GM19351 (cell line): ENCODE measurements at regions not wholly inside any gene's neighbourhood (a gene's known extent, or its start where the extent isn't known, plus 50 kb on each side); places are given as distances from the start of the nearest gene placed in this dataset.

Source experiments
- ATAC-seq: cut with Tn5 transposase; IDR thresholded peaks from one replicate; pipeline ENCODE4 v1.9.1; 2021; ENCODE audit warnings: mild to moderate bottlenecking, moderate library complexity; ENCODE audit not compliant: unreplicated experiment

DNA sequence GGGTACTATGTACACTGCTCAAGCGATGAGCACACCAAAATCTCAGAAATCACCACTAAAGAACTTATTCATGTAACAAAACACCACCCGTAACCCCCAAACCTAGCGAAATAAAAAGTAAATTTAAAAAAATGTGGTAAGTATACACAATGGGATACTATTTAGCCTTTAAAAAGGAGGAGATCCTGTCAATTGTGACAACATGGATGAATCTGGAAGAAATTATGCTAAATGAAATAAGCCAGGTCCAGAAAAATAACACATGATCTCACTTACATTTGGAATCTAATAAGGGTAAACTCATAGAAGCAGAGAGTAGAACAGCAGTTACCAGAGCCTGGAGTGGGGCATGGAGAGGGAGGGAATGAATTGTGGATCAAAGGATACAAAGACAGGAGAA lies 98.5 kb upstream of the SPATS2L start:
- ATAC-seq = no peak

DNA sequence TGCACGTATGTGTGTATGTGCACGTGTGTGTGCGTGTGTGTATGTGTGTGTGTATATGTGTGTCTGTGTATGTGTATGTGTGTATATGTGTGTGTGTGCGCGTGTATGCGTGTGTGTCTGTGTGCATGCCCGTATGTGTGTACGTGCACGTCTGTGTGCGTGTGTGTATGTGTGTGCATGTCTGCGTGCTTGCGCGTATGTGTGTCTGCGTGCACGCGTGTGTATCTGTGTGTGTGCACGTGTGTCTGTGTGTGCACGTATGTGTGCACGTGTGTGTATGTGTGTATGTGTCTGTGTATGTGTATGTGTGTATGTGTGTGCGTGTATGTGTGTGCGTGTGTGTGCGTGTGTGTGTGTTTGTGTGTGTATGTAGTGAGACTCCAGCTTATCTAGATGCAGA lies 97.5 kb upstream of the SPATS2L start:
- ATAC-seq = no peak

DNA sequence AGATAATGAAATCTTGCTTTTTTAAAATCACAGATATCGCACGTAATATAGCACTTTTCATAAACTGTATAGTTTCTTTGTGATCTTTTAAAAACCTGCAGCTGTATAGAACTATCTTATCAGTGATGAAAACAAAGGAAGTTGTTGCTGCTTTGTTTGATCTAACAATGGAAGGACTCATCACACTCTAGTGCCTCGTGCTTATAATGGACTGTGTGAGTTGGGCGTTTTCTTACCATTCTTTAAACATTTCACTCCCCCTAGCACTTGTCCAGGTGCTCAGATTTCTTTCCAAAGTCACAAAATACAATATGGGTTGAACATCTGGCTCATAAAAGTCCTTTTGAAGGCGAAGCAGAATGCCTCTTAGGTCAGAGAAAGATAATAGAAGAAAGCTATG lies 94.8 kb upstream of the SPATS2L start:
- ATAC-seq = no peak

DNA sequence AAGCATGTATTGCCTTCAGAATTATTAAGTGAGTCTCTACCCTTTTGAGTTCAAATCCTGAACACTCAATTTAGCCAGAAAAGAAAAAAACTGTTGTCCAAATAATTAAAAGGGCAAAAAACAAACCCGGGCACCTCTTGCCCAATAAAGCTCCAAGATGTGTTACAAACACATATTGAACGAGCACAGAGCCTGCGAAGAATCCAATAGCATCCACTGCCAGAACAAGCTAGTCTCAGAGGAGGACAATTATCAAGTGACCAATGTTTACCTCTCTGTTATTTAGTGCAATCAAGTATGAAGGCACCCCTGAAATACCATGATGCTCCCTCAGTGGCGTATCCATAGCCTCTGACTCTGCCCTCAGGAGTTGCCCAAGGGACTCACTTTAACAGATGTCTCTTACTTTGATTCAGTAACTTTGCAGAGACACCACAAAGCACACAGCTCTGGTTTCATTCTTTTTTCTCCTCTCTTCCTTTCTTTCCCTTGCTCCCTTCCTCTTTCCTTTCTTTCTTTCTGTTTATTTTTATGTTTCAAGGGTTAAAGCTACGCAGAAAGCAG lies 93.5 kb upstream of the SPATS2L start:
- no peak for ATAC-seq

DNA sequence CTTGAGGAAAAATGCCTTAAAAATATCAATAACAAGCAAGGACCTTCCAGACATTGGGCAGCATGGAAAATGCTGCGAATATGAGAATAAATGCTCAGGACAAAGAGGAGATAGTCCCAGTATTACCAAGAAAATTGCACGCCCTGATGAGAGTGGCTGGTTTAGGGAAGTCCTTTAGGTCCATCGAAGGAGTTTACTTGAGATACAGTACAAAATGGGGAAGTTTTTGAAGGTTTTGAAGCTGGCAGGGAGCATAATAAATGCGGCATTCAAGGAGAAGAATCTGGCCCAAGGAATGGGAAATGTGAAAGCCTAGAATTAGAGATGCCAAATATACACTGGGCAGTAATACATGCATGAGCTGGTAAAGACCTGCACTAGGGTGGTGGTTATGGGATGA lies 90.2 kb upstream of the SPATS2L start:
- no peak for ATAC-seq

DNA sequence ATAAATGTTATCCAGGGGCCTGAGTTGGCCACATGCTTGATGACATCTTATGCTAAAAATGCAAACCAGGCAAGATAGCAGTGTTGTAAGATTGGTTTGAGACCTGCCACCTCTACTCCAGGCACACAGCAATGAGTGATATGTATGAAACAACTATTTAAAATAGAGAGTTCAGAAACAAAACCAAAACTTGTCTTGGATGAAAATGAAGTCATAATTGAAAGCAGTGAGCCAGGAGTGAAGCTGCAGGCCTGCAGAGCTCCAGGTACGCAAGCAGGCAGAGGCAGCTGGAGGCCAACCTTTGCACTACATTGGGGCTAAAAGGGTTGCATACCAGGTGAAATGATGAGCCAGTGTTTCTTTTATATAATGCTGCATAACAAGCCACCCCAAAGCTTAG lies 89.2 kb upstream of the SPATS2L start:
- ATAC-seq = no peak

DNA sequence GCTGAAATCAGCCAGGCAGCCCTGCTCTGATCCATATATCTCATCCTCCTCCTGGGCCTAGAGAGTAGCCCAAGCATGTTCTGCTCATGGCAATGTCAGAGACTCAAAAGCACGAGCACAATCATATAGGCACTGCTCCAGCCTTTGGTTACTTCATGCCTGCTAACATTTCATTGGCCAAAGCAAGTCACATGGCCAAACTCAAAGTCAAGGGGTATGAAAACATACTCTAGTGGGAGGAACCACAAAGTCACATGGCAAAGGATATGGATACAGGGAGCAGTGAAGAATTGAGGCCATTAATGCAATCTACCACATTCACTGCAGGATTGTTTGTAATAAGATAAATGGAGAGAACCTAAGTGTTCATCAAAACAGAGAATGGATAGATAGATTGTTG lies 87.8 kb upstream of the SPATS2L start:
- ATAC-seq = no peak

DNA sequence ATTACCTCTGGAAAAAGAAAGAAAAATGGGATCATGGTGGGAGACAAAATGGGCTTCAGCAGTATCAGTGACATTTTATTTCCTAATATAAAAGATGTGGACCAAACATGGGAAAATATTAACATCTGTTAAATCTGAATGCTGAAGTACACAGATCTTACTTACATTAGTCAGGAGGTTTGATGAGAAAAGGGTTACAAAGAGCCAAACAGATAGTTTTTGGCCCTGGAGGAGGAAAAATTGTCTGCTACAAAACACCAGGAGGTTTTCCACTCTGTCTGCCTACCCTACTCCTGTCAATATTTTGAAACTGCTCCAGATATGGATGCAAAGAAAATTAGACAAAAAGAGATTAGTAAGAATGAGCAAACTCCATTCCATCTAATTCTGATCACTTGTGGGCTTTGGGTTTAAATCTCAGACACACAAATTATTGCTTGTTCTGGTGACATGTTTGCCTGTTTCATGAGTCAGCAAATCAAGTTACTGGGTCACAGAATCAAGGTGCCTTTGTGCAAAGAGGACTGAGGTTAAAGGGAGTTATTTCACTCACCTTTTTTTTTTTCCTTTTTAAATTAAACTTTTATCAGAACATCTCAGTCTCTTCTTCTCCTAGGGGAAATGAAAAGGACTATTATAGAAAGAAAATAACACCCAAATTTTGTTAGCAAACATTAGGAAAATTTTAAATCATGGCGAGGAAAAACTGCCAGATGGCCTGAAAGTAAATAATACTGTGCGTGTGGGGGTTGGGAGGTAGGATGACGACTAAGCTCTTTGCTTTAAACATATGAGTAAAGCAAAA lies 87.0 kb upstream of the SPATS2L start:
- no peak for ATAC-seq

DNA sequence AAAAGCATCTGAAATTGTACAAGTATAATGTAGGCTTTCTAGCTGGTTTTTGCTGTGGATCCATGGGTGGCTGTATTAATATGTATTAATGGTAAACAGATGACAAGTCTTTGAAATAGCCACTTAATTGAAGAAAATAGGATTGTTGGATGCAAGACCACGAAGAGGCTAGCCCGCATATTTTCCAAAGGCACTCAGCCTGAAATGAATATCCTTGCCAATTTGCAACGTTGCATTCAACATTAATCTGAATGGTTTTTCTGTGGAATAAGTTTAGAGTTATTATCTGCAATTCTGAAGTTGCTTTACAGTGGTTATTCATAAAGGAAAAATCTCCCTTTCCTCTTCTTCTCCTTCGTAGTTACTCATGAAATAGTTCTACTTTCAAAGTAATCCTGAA lies 86.2 kb upstream of the SPATS2L start:
- ATAC-seq = no peak

DNA sequence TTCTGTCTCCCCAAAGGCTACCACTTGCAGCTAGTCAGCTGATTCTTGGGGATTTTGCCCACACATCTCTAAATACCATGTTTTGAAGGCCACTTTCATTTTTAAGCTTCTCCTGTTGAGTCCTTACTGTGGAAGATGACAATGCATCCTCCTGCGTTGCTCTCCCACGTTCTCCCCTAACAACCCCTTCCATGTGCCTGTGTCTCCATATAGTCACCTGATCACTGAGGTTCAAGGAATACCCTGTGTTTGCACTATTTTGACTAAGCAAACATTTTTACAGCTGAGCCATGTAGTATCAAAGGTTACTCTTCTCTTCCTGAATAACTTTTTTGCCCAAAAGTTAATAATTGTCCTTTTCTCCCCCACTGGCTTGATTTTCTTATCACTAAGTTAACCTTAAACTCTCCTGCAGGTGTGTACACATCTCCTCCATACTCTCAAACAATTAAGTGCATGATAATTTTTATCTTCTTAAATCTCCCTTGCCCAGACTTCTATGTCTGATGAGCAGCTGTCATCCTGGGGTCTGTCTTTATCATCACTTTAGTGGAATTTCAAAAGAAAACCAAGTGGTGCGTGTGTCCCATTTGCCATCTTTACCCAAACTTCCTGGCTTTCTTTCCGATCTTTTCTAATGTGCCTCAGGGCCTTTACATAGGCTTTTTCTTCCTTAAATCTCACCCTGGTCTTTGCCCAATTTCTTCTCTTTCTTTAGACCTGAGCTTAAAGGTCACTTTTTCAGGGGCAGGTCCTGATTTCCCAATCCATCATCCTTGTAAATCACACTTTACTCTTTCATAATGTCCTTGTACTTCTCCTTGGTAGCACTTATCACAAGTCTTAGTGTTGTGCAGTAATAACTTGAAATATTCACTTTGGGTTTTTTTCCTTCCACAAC lies 85.2 kb upstream of the SPATS2L start:
- no peak for ATAC-seq

DNA sequence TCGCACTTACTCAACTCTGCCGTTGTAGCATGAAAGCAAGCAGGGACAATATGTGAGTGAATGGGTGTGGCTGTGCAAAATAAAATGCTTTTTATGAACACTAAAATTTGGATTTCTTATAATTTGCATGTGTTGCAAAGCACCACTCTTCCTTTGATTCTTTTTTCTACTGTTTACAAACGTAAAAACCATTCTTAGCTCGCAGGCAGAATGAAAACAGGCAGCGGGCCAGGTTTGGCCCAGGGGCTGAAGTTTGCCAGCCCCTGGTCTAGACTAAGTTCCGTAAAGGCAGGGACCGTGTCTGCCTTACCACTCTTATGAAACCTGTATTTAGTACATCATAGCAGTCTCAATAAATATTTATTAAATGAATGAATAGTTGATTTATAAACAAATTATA lies 83.7 kb upstream of the SPATS2L start:
- no peak for ATAC-seq

DNA sequence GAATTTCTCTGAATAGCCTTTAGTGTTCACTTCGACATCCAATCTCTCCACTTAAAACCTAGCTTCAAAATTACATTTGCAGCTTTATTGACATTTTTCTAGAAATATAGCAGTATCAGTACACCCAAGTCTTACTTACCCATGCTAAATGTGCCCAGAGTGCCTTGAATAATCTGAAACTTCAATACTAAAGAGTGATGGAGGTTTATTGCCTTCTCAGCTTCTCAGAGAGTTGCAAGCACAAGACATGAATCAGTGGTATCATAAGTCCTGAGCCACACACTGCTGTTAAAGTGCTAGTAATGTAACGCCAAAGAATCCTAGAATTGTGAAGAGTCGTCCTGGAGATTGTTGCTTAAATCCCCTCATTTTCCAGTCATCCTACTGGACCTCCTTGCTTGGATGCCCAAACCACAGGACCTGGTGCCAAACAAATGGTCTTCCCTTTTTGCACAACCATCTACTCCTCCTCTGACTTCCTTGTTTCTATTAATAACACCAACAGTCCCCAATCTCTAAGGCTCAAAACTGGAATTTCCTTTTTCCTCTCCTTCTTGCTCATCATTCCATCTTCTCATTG lies 83.2 kb upstream of the SPATS2L start:
- no peak for ATAC-seq

DNA sequence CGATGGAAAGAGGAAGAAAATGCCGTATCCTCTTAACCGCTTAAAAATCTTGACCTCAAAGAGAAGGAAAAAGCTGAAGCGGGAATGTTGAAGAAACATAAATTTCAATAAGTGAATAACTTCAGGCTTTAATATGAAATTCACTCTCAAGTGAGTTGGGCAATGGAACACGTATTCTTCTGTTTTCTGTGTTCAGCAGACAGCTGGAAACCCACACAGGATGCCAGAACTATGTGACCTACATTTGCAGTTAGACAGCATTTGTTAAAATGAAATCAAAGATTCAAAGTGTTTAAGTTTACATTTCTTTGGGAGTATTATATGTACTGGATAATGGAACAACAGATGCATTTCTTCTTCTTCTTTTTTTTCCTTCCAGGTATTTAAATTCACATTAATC lies 80.5 kb upstream of the SPATS2L start:
- no peak for ATAC-seq

DNA sequence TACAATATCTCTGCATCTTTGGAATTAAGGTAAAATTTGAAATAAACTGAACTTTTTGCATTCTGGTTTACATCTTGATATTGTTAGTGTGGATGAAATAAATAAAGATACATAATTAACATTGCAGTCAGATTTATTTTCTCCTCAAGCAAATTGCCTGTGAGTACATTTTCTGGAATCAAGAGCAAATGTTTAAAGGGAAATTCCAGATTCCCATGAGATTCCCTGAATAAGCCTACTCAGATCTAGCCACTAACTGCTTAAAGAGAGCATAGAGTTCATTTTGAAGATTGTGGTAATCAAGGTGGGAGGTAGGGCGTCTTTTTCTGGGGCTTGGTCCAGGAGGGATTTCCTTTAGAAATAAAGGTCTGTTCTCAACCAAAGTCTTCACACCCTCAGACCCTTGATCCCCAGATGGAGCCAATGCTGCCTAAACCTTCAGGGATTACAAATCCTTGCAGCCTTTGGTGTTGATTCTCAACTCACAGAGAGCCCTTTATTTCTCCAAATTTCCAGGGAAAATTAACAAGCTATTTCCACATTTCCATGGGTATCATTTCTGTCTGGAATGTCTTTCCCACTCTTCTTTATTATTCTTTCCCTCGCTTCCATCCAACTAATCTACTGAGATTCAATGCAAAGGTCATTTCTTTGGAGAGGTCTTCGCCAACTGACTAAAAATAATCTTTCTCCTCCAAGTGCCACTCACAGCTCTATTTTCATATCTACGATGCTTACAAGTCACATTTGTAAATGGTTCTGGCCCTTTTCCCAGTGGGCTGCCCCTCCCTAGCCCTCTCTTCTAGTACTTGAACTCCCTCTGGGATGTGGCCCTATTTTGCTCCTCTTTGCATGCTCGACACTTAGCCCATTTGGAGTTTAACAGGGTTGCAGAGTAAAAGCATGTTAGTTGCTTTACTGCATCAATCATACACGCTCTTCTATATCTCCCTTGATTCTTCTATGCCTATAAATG lies 79.8 kb upstream of the SPATS2L start:
- no peak for ATAC-seq

DNA sequence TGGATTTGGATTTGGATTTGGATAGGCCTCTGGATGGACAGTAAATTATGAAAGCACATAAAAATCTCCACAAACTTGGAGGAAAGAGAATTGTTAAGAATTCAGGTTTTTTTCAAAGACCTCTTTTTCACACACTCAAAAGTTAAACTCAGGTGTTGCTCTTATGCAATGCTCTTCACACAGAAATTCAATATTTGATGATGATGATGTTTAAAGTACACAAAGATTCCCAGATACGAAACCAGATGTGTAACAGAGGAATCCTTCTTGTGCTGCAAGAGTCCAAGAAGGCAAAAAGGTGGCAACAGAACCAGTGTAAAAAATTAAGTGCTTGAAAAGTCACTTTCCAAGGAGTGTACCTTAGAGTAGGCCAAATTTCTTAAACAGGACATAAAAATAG lies 75.8 kb upstream of the SPATS2L start:
- ATAC-seq = no peak

DNA sequence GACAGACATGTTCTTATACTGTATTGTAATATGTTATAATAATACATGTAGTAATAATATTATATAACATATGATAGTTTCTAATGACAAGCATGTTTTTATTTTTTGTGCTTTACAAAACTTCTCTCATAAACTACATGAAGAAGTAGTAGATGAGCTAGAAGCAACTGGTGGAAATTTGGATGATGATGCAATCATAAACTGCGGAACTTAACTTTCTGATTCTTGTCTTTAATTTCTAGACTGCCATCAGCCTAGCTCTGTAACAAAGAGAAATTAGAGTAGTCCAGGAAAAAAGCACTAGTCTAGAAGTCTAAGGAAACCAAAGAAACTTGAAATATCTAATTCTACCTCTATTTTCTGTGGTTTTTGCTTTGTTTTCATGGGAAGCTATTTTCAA lies 71.0 kb upstream of the SPATS2L start:
- no peak for ATAC-seq

DNA sequence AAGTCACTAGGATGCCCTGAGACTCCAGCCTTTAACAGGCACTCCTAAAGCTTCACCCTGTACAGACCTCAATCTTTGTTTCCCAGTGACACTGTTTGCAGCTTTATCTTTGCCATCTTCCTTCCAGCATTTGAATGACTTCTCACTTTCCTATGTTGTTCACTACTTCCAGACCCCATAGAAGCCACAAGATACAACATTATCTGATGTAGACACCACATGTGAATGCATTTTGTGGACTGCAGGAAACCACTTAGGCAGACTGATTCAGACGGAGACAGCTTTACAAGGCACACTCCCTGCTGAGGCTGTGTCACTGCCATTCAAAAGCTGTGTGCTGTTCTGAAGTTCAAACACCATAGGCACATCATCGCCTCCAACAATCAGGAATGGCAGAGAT lies 67.3 kb upstream of the SPATS2L start:
- no peak for ATAC-seq

DNA sequence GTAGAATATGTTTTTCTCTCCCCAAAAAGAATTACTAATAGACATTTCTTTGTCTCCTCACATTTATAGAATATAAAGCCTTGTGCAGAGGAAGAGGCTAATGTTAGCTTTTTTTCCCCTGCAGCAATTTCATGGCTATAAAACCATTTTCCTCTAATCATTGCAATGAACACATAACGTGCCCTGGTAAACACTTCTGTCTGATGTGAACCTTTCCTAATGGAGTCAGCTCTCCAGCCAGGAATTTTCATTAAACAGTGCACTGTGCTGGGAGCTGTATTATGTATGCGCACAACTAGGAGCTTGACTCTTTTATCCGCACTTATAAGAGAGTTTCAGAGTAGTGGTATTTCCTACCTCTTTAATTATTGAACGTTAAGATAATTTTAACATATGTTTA lies 63.9 kb upstream of the SPATS2L start:
- no peak for ATAC-seq

DNA sequence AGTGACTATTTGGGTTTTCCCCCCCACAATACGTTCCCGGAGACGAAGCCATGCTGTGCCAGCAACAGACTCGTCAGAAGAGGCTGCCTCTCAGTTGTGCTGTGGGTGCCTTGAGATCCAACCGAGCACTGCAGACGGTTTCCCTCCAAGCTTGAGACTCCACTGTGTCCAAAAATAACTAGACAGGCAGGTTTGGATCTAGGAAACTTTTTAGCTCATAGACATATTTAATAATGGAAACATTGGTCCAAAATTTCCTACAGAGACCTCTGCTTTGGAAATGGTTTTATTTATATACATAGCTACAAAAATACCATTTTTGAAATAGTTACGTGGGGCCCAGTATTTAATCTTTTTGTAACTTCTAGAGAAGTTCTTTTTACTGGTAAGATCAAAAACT lies 63.1 kb upstream of the SPATS2L start:
- no peak for ATAC-seq

DNA sequence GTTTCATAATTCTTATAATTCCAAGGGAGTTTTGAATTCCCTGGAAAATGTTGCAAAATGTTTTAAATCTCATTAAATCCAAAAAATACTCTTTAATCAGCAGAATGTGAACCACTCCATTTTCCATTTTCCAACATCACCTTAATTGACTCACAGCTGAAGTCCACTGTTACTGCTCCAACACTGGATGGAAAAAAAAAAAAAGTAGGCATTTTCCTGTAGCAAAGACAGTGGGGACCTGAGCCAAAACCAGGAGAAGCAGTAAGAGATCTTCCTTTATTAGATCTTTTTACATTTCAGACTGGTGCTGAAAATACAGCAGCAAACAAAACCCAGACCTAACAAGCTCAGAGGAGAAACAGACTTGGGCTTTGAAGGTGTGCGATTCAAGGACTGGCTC lies 62.4 kb upstream of the SPATS2L start:
- ATAC-seq = no peak
